ENCODE measurements at regions not wholly inside any gene's neighbourhood (a gene's known extent, or its start where the extent isn't known, plus 50 kb on each side); places are given as distances from the start of the nearest gene placed in this dataset.

GRCh38 chr6:149196091-149196490 is 121.4 kb upstream of the TAB2 start (continued):
- TF ChIP-seq CHD7 (IDR thresholded peaks at IDR 0.05; ENCODE audit: insufficient replicate concordance, low read length), result no peak
- TF ChIP-seq RBBP5 (IDR thresholded peaks at IDR 0.05; ENCODE audit: borderline replicate concordance, low read depth, low read length), result no peak
- TF ChIP-seq CREB1 (IDR thresholded peaks at IDR 0.05), result no peak
- TF ChIP-seq TAF1 (IDR thresholded peaks at IDR 0.05; ENCODE audit: low read depth, low read length), result no peak
- no peak for TF ChIP-seq SP4 (IDR thresholded peaks at IDR 0.05; ENCODE audit: low read length)
- TF ChIP-seq RAD21 (IDR thresholded peaks at IDR 0.05 in 1 of 2, conservative IDR thresholded peaks at IDR 0.05 in 1 of 2; ENCODE audit: low read depth in 2 of 2, low read length in 2 of 2), result no peak

Data from H1 (cell line).